OCI-LY7 (cell line): ENCODE measurements at regions not wholly inside any gene's neighbourhood (a gene's known extent, or its start where the extent isn't known, plus 50 kb on each side); places are given as distances from the start of the nearest gene placed in this dataset.
"Not testable (repeated sequence)": the region's sequence is repeated elsewhere in the genome, so short reads cannot be mapped to it uniquely, and the experiment has no call there.

Experiments
- BruUV-seq: library from RNA; stranded (reverse); fragments of 400-500 nt; replicated peaks from 2 replicates; lab custom pipeline; 2021; lab: Mats Ljungman, UMichigan
- CTCF ChIA-PET: fragments of 300-600 bp; sonication (Branson Sonifier 250); formaldehyde crosslinking; loops from one replicate; lab custom pipeline; 2022; ENCODE audit warnings: antibody characterized with exemption; ENCODE audit not compliant: unreplicated experiment; lab: Charles Lee
- POLR2A ChIA-PET: fragments of 300-600 bp; sonication (Branson Sonifier 250); formaldehyde crosslinking; loops from one replicate; lab custom pipeline; 2022; ENCODE audit warnings: antibody characterized with exemption; lab: Charles Lee
- DNase-seq: peaks from one replicate; pipeline ENCODE4 v3.0.0-alpha.2; 2015; ENCODE audit warnings: low spot score
- H2AFZ ChIP-seq: fragments of 200-600 bp; sonication (generic), shearing (Covaris generic); 2 replicates; pipeline ENCODE4 v1.6.1; 2014; ENCODE audit warnings: mild to moderate bottlenecking, antibody characterized with exemption, low read length, moderate library complexity
- H3K27ac ChIP-seq: fragments of 200-600 bp; sonication (generic); 2 replicates; pipeline ENCODE4 v1.5.1; 2014; ENCODE audit warnings: mixed run types, low read depth, mild to moderate bottlenecking, moderate library complexity, low read length, inconsistent platforms; ENCODE audit not compliant: poor library complexity, severe bottlenecking
- H3K36me3 ChIP-seq: fragments of 200-600 bp; sonication (generic); 2 replicates; pipeline ENCODE4 v1.6.1; 2014; ENCODE audit warnings: mild to moderate bottlenecking, antibody characterized with exemption, low read length, moderate library complexity, mixed read lengths; ENCODE audit not compliant: insufficient read depth
- H3K4me1 ChIP-seq: fragments of 200-600 bp; sonication (generic); 2 replicates; pipeline ENCODE4 v1.5.1; 2014; ENCODE audit warnings: mild to moderate bottlenecking, low read length; ENCODE audit not compliant: insufficient read depth, poor library complexity, severe bottlenecking
- H3K4me2 ChIP-seq: fragments of 200-600 bp; sonication (generic); 2 replicates; pipeline ENCODE4 v1.6.1; 2014; ENCODE audit warnings: mild to moderate bottlenecking, low read length
- H3K4me3 ChIP-seq: fragments of 200-600 bp; sonication (generic); 2 replicates; pipeline ENCODE4 v1.5.1; 2014; ENCODE audit warnings: mild to moderate bottlenecking, low read depth, low read length; ENCODE audit not compliant: poor library complexity, severe bottlenecking
- H3K79me2 ChIP-seq: fragments of 200-600 bp; sonication (generic); 2 replicates; pipeline ENCODE4 v1.6.1; 2016; ENCODE audit warnings: low read depth, mild to moderate bottlenecking, low read length, moderate library complexity, mixed read lengths; ENCODE audit not compliant: insufficient read depth
- H3K9me2 ChIP-seq: fragments of 200-600 bp; sonication (generic); 2 replicates; pipeline ENCODE4 v1.6.1; 2016; ENCODE audit warnings: mild to moderate bottlenecking, low read length, mixed read lengths; ENCODE audit not compliant: insufficient read depth
- H3K9me3 ChIP-seq: fragments of 200-600 bp; sonication (generic); 2 replicates; pipeline ENCODE4 v1.6.1; 2014; ENCODE audit warnings: mild to moderate bottlenecking, mixed run types, low read length, mixed read lengths
- H4K20me1 ChIP-seq: fragments of 200-600 bp; sonication (generic); 2 replicates; pipeline ENCODE4 v1.6.1; 2014; ENCODE audit warnings: mild to moderate bottlenecking, antibody characterized with exemption, low read length, moderate library complexity, mixed read lengths; ENCODE audit not compliant: insufficient read depth
- CTCF ChIP-seq: fragments of 200-600 bp; sonication (generic); conservative IDR thresholded peaks from 2 replicates; pipeline ENCODE4 v1.5.1; 2014; ENCODE audit warnings: mild to moderate bottlenecking, antibody characterized with exemption, low read length, moderate library complexity, mixed read lengths
- EZH2phosphoT487 ChIP-seq: fragments of 200-600 bp; sonication (generic); IDR thresholded peaks from 2 replicates; pipeline ENCODE4 v1.6.1; 2018; ENCODE audit warnings: low read depth, borderline replicate concordance, mild to moderate bottlenecking, mixed run types, antibody characterized with exemption, low read length, moderate library complexity, mixed read lengths
- intact Hi-C: fragments of 100-400 bp; cut with micrococcal nuclease; formaldehyde crosslinking; loops from one replicate; pipeline ENCODE4 v1.10.0; 2022; ENCODE audit not compliant: unreplicated experiment

DNA sequence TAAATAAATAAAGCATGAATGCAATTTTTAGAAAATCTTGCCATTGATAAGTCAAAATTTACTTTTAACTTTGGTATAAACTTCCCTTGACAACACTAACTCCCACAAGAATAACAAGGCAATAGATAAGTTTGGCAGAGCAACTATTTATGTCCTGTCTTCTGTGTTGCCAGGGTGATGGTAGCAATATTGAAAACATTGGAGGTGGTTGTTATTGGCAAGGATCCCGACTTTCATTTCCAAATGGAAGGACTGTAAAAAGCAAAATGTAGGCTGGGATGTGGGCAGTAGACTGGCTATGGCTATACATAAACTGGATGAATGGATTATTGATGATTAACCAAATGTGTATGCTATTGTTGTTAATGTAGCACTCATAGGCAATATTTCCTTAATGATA is 134.9 kb upstream of the CACNA2D1 start:
- intact Hi-C loops: loop anchor here (10.0 kb wide), 1 partner anchor 344 kb away; no protein-coding TSS in a partner anchor
- ChIA-PET POLR2A (no interaction called here), CTCF (no interaction called here)
- no peaks in the 10 kb centered on the region for H3K9me2 ChIP-seq
- BruUV-seq: no TSS peak
- H4K20me1 ChIP-seq: no peaks in the 10 kb centered on the region
- no peaks in the 10 kb centered on the region for H3K9me3 ChIP-seq
- H3K4me1 ChIP-seq: no peaks in the 10 kb centered on the region
- H2AFZ ChIP-seq: no peak overlapping the region
- H3K27ac ChIP-seq: no peak overlapping the region
- H3K4me2 ChIP-seq: no peak overlapping the region
- no peaks in the 10 kb centered on the region for H3K36me3 ChIP-seq
- no peaks in the 10 kb centered on the region for H3K79me2 ChIP-seq
- no peak for DNase-seq
- no peak overlapping the region for H3K4me3 ChIP-seq
- TF ChIP-seq EZH2phosphoT487: no peak
- no peak for TF ChIP-seq CTCF

DNA sequence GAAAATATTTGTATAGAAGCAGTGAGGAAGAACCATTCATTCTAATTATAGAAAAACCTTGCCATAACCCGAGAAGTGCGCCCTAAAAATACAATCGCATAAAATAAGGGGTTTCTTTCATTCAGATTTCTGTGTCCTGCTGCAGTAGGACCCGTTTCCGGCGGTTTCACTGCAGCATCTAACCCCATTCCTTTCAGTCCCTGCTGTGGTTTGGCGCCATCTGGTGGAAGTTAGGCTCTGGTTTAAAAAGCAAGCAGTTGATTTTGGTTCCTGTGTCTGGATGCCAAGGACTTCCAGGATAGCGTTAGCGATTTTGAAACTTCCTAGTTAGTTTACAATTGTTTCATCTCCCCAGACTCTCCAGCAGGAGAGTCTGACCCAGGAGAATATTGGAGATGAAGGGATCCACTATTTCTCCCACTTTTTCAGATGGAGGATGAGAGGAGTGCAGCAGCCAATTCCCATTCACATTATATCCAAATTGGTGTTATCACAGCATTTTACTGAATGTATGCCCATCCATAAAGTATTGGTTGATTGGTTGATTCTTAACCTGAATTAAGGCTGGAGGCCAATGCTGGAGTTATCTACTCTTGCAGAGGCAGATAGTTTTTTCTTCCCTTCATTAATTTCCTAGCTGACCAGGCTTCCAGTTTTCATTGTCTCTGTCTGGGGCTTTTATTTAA is 128.8 kb upstream of the CACNA2D1 start:
- Histone ChIP-seq H3K9me2 (no peaks in the 10 kb centered on the region), H3K79me2 (no peaks in the 10 kb centered on the region), H3K27ac (no peak overlapping the region), H3K9me3 (no peaks in the 10 kb centered on the region), H3K36me3 (no peaks in the 10 kb centered on the region), H3K4me1 (no peaks in the 10 kb centered on the region), H3K4me2 (no peak overlapping the region), H2AFZ (peak overlapping the region; percentile 42; the same call in 1 of the 2 replicates), H3K4me3 (no peak overlapping the region), H4K20me1 (no peaks in the 10 kb centered on the region)
- POLR2A ChIA-PET: no interaction called here
- peak; percentile 76 for DNase-seq
- TF ChIP-seq EZH2phosphoT487 (no peak), CTCF (peak; percentile 96)
- intact Hi-C loops: loop anchor here (2.0 to 10.0 kb wide), 3 partner anchors 338 to 1074 kb away; no protein-coding TSS in a partner anchor
- BruUV-seq: no TSS peak
- CTCF ChIA-PET: no interaction called here

DNA sequence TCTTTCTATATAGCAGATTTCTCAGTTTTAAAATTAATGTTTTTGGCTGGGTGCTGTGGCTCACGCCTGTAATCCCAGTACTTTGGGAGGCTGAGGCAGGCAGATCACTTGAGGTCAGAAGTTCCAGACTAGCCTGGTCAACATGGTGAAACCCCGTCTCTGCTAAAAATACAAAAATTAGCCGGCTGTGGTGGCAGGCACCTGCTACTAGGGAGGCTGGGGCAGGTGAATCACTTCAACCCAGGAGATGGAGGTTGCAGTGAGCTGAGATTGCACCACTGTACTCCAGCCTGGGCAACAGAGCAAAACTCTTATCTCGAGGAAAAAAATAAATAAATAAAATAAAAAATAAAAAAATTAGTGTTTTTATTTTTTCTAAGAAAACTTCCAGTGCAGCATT is 127.5 kb upstream of the CACNA2D1 start:
- H3K4me2 ChIP-seq, H2AFZ ChIP-seq, DNase-seq, H3K9me2 ChIP-seq, H3K4me3 ChIP-seq, H4K20me1 ChIP-seq, BruUV-seq, CTCF ChIA-PET, H3K4me1 ChIP-seq, POLR2A ChIA-PET, H3K27ac ChIP-seq, H3K36me3 ChIP-seq, H3K79me2 ChIP-seq, H3K9me3 ChIP-seq: not testable (repeated sequence)
- intact Hi-C loops: loop anchor here (10.0 kb wide), 1 partner anchor 336 kb away; no protein-coding TSS in a partner anchor
